AG04449 (cell line): ENCODE measurements at regions not wholly inside any gene's neighbourhood (a gene's known extent, or its start where the extent isn't known, plus 50 kb on each side); places are given as distances from the start of the nearest gene placed in this dataset.

Experiments
- CTCF ChIA-PET: fragments of 350-600 bp; formaldehyde crosslinking; extraction: SDS; loops from one replicate; lab custom pipeline; 2021; ENCODE audit warnings: antibody characterized with exemption; lab: Yijun Ruan, JAX
- POLR2A ChIA-PET: fragments of 400-600, 350-600 bp; formaldehyde crosslinking; extraction: SDS; loops from one replicate; lab custom pipeline; 2020; ENCODE audit warnings: antibody characterized with exemption, inconsistent platforms; lab: Yijun Ruan, JAX
- DNase-seq: peaks from one replicate; pipeline ENCODE4 v3.0.0-alpha.2; 2010; ENCODE audit warnings: low read depth, low spot score
- H3K4me3 ChIP-seq: 2 replicates; pipeline ENCODE4 v1.5.1; 2011; ENCODE audit warnings: low read depth, mild to moderate bottlenecking, control low read depth, low read length
- TF ChIP-seq, protein P1 (sequence below): IDR thresholded peaks from one replicate; pipeline ENCODE4 v1.5.1; 2011; ENCODE audit warnings: mild to moderate bottlenecking, moderate library complexity, low read length, control low read depth, inconsistent platforms; ENCODE audit not compliant: insufficient read depth; ENCODE audit errors: missing control alignments

DNA sequence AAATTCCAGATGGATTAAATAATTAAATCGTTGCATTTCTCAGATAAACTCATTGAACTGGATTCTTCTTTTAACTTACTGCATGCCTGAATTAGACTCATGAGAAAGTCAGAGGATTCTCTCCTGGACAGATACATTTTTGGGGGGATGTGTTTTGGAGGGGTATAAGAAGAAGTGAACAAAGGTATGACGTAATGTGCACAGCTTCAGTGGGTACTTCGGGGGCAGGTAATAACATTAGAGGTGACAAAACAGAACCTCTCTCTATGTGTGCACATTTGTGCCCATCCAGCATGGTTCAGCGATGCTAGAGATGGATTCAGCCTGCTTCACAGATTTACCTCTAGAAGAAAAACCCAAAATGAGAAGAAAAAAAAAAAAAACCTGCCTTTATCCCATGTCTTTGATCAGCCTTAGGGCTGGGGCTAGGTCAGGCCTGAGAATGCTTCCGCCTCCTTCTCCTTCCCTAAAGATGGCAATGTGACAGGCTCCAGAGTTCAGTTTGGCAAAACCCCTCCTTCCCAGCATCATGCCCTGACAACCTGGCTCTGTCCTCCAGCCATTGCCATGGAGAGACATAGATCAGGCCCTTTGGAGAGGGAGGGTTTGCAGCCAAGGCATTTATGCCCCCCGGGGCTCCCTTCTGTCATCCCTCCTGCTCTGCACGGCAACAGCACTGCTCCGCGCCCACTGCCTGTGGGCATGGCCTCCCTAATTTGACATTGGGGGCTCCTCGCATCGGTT, 166.7 kb downstream of the KCNA5 start:
- H3K4me3 ChIP-seq: no peak overlapping the region
- ChIA-PET POLR2A (no interaction called here), CTCF (interaction anchor here (0.8 kb wide), 1 partner anchor 10 kb away, joined by 4 read pairs; no protein-coding TSS in a partner anchor)
- TF ChIP-seq, protein P1, sequence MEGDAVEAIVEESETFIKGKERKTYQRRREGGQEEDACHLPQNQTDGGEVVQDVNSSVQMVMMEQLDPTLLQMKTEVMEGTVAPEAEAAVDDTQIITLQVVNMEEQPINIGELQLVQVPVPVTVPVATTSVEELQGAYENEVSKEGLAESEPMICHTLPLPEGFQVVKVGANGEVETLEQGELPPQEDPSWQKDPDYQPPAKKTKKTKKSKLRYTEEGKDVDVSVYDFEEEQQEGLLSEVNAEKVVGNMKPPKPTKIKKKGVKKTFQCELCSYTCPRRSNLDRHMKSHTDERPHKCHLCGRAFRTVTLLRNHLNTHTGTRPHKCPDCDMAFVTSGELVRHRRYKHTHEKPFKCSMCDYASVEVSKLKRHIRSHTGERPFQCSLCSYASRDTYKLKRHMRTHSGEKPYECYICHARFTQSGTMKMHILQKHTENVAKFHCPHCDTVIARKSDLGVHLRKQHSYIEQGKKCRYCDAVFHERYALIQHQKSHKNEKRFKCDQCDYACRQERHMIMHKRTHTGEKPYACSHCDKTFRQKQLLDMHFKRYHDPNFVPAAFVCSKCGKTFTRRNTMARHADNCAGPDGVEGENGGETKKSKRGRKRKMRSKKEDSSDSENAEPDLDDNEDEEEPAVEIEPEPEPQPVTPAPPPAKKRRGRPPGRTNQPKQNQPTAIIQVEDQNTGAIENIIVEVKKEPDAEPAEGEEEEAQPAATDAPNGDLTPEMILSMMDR: no peak
- no peak for DNase-seq

DNA sequence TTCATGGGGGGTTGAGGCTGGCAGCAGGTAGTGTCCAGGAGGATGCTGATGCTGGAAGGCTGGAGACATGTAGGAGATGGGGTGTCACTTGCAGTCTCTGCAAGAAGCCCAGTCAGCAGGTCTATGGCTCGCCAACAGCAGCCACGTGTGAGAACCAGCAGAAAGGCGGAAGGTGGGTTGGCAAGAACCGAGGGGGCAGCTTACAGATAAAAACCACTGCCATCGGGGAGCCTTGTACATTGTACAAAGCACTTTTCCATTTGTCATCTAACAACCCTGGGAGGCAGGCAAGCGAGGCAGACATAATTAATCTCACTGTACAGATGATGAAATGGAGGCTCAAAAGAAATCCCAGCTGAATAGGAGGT, 167.2 kb downstream of the KCNA5 start:
- POLR2A ChIA-PET: no interaction called here
- CTCF ChIA-PET: no interaction called here

DNA sequence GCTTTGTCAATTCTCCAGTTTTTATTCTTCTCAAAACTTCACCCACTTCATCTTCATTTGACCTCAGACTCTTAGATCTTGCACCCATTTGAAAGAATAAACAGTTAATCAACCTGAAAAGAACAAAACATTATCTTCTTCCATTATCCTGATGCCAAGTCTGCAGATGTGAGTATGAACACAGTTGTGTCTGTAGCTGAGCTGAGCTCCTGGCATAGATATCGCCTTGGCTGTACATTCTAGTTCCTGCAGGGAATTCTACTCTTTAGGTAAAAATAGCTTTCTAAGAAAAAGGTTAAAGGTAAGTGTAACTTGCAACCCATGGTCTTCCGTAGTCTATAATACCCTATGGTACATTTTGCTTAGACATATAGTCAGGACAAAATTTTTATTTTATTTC, 169.7 kb downstream of the KCNA5 start:
- H3K4me3 ChIP-seq: no peak overlapping the region
- TF ChIP-seq, protein P1: no peak
- ChIA-PET CTCF (no interaction called here), POLR2A (no interaction called here)
- no peak for DNase-seq

More for the DNA sequence above, 167.2 kb downstream of the KCNA5 start:
- no peak overlapping the region for H3K4me3 ChIP-seq
- TF ChIP-seq, protein P1: no peak
- no peak for DNase-seq

DNA sequence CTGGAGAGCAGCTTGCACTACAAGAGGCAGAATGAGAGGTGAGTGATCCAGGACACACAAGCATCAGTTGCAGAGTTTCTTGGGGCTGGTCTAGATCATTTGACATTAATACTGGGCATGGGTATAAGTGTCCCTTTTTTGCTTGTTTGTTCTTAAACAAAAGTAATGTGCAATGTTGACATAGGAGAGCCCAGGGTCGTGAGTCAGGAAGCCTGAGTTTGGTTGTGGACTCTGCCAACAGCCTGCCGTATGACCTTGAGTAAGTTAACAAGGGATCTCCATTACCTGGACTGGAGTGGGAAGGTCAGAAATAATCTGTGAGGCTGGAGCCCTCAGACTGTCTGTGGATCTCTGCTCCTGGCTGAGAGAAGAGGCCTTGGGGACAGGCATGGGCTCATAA, 170.3 kb downstream of the KCNA5 start:
- CTCF ChIA-PET: no interaction called here

DNA sequence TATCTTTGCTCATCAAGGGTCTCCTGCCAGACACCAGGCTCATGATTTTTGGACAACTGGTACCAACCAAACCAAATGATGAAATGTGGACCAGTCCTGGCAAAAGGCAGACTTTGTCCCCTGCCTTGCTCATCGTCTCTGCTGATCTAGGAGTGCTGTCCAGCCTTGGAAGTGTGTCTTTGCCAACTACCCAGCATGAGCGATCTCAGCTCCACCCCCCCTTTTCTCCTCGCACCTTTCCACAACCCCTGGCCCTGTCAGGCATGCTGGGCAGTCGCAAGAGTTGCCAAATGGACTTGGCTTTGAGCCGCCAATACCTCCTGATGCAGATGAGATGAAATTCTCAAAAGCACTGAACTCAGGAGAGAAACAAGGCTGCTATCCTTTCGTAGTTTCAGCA, 174.3 kb downstream of the KCNA5 start:
- H3K4me3 ChIP-seq: no peak overlapping the region
- ChIA-PET CTCF (no interaction called here), POLR2A (no interaction called here)
- DNase-seq: no peak
- TF ChIP-seq, protein P1: no peak

More for the DNA sequence above, 170.3 kb downstream of the KCNA5 start:
- no peak for DNase-seq
- POLR2A ChIA-PET: no interaction called here
- TF ChIP-seq, protein P1: no peak
- H3K4me3 ChIP-seq: no peak overlapping the region

DNA sequence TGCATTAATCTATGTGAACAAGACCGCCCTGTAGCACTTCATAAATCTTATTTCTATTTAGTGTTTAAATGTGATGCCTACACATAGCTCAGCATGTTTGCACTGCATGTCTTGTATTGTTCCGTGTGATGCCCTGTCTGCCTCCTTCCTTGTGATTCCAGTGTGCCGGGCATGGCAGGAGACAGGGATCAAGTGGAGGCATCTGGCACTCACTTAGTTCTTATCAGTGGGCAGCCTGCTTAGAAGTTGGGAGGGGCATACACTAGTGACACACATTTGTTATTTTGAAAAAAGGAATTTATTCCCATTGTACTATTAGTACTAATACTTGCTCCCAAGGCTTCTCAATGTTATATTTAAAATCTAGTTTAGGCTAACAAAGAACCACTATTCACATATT, 176.4 kb downstream of the KCNA5 start:
- TF ChIP-seq, protein P1: no peak
- DNase-seq: no peak
- ChIA-PET POLR2A (no interaction called here), CTCF (no interaction called here)
- H3K4me3 ChIP-seq: no peak overlapping the region
